ENCODE measurements at regions not wholly inside any gene's neighbourhood (a gene's known extent, or its start where the extent isn't known, plus 50 kb on each side); places are given as distances from the start of the nearest gene placed in this dataset.
A peak's percentile ranks its signal among the peaks of the same experiment; 100 is the strongest.
"Not testable (repeated sequence)": the region's sequence is repeated elsewhere in the genome, so short reads cannot be mapped to it uniquely, and the experiment has no call there.

- no peak for TF ChIP-seq POLR2AphosphoS5 (IDR thresholded peaks at IDR 0.05)
- TF ChIP-seq EP300 (IDR thresholded peaks at IDR 0.05): no peak
- no peak for TF ChIP-seq CTCF (IDR thresholded peaks at IDR 0.05)
- TF ChIP-seq POLR2A (IDR thresholded peaks at IDR 0.05): no peak
- H3K4me3 ChIP-seq: no peak overlapping the region
- H3K36me3 ChIP-seq: no peaks in the 10 kb centered on the region
- no peaks in the 10 kb centered on the region for H3K4me1 ChIP-seq
- H3K27me3 ChIP-seq: peaks cover 22% of the 10 kb centered on the region
- WGBS: 79% methylated on average over 10 of the region's 10 CpGs
- no peak overlapping the region for H3K27ac ChIP-seq
- no peaks in the 10 kb centered on the region for H3K9me3 ChIP-seq
- peak in 1 of 2 donors; percentile 58 for DNase-seq (ENCODE audit: low spot score in 2 of 2)
Measured at GRCh38 chr19:30066781-30067759, 125.0 kb downstream of the URI1 start.

GRCh38 chr19:30067956-30068506 is 126.0 kb downstream of the URI1 start:
- not testable (repeated sequence) for H3K27ac ChIP-seq; H3K9me3 ChIP-seq; DNase-seq (ENCODE audit: low spot score in 2 of 2); H3K36me3 ChIP-seq; H3K4me1 ChIP-seq; H3K4me3 ChIP-seq
- H3K27me3 ChIP-seq: peaks cover 12% of the 10 kb centered on the region
- 90% methylated on average over 2 of the region's 2 CpGs for WGBS

- DNase-seq (ENCODE audit: low spot score in 2 of 2): peak; percentile 35 to 42
- 79% methylated on average over 2 of the region's 2 CpGs for WGBS
- no peaks in the 10 kb centered on the region for H3K9me3 ChIP-seq
- peaks cover 7% of the 10 kb centered on the region for H3K4me1 ChIP-seq
- no peak overlapping the region for H3K27ac ChIP-seq
- no peak overlapping the region for H3K4me3 ChIP-seq
- H3K27me3 ChIP-seq: peaks cover 5% of the 10 kb centered on the region
- no peaks in the 10 kb centered on the region for H3K36me3 ChIP-seq
- TF ChIP-seq CTCF (IDR thresholded peaks at IDR 0.05) (no peak), EP300 (IDR thresholded peaks at IDR 0.05) (no peak), POLR2AphosphoS5 (IDR thresholded peaks at IDR 0.05) (no peak), POLR2A (IDR thresholded peaks at IDR 0.05) (no peak)
Measured at GRCh38 chr19:30068528-30069395, 126.7 kb downstream of the URI1 start.

- TF ChIP-seq POLR2AphosphoS5 (IDR thresholded peaks at IDR 0.05) (no peak), POLR2A (IDR thresholded peaks at IDR 0.05) (no peak), EP300 (IDR thresholded peaks at IDR 0.05) (no peak), CTCF (IDR thresholded peaks at IDR 0.05) (no peak)
- peaks cover 4% of the 10 kb centered on the region for H3K27me3 ChIP-seq
- H3K36me3 ChIP-seq: no peaks in the 10 kb centered on the region
- peaks cover 7% of the 10 kb centered on the region for H3K4me1 ChIP-seq
- no peaks in the 10 kb centered on the region for H3K9me3 ChIP-seq
- DNase-seq (ENCODE audit: low spot score in 2 of 2): peak; percentile 18 to 48
- WGBS: 62% methylated on average over 8 of the region's 8 CpGs
- H3K27ac ChIP-seq: no peak overlapping the region
- no peak overlapping the region for H3K4me3 ChIP-seq
Measured at GRCh38 chr19:30069535-30070197, 127.6 kb downstream of the URI1 start.

GRCh38 chr19:30070198-30070967 is 128.3 kb downstream of the URI1 start:
- no peak overlapping the region for H3K27ac ChIP-seq
- peaks cover 7% of the 10 kb centered on the region for H3K27me3 ChIP-seq
- peaks cover 7% of the 10 kb centered on the region for H3K4me1 ChIP-seq
- whole genome bisulfite sequencing: 68% methylated on average over 20 of the region's 29 CpGs
- no peak overlapping the region for H3K4me3 ChIP-seq
- peak; percentile 44 to 63 for DNase-seq (ENCODE audit: low spot score in 2 of 2)
- H3K9me3 ChIP-seq: no peaks in the 10 kb centered on the region
- TF ChIP-seq EP300 (IDR thresholded peaks at IDR 0.05) (no peak), CTCF (IDR thresholded peaks at IDR 0.05) (no peak), POLR2AphosphoS5 (IDR thresholded peaks at IDR 0.05) (no peak), POLR2A (IDR thresholded peaks at IDR 0.05) (no peak)
- no peaks in the 10 kb centered on the region for H3K36me3 ChIP-seq
